Lung (tissue), 11 donors: ENCODE measurements at regions not wholly inside any gene's neighbourhood (a gene's known extent, or its start where the extent isn't known, plus 50 kb on each side); places are given as distances from the start of the nearest gene placed in this dataset.
"Not testable (repeated sequence)": the region's sequence is repeated elsewhere in the genome, so short reads cannot be mapped to it uniquely, and the experiment has no call there.

Experiments
- ATAC-seq: fragments of 200-7000 bp; cut with Tn5 transposase; one replicate; pipeline ENCODE4 v1.9.1; 2020; ENCODE audit warnings: moderate number of reproducible peaks; ENCODE audit not compliant: insufficient read depth, low FRiP score
- DNase-seq, 3 donors: peaks; one replicate each; pipeline ENCODE4 v3.0.0-alpha.2; 2013 to 2017
- H3K27ac ChIP-seq, 2 donors: one replicate each; pipeline ENCODE4 v1.5.1; 2013; ENCODE audit warnings: mild to moderate bottlenecking in 2 of 2, moderate library complexity in 2 of 2, control low read depth in 1 of 2, inconsistent platforms in 1 of 2, low read depth in 1 of 2, low read length in 1 of 2
- H3K27me3 ChIP-seq, 3 donors: one replicate each; pipeline ENCODE4 v1.5.1; 2013; ENCODE audit warnings: low read length in 2 of 3; ENCODE audit not compliant: control insufficient read depth in 3 of 3, insufficient read depth in 3 of 3
- H3K36me3 ChIP-seq, 4 donors: one replicate each; pipeline ENCODE4 v1.5.1; 2013; ENCODE audit warnings: low read length in 4 of 4, mild to moderate bottlenecking in 1 of 4, moderate library complexity in 1 of 4; ENCODE audit not compliant: control insufficient read depth in 4 of 4, insufficient read depth in 4 of 4
- H3K4me1 ChIP-seq, 5 donors: one replicate each; pipeline ENCODE4 v1.5.1; 2013; ENCODE audit warnings: low read length in 5 of 5, mild to moderate bottlenecking in 2 of 5, moderate library complexity in 1 of 5; ENCODE audit not compliant: control insufficient read depth in 5 of 5, insufficient read depth in 5 of 5
- H3K4me3 ChIP-seq: one replicate; pipeline ENCODE4 v1.5.1; 2013; ENCODE audit warnings: mild to moderate bottlenecking, control low read depth, moderate library complexity
- H3K9ac ChIP-seq, 2 donors: one replicate each; pipeline ENCODE4 v1.5.1; 2013; ENCODE audit warnings: low read length in 2 of 2, control low read depth in 1 of 2; ENCODE audit not compliant: insufficient read depth in 1 of 2
- H3K9me3 ChIP-seq, 4 donors: one replicate each; pipeline ENCODE4 v1.5.1; 2013; ENCODE audit warnings: low read length in 3 of 4, mild to moderate bottlenecking in 1 of 4, moderate library complexity in 1 of 4; ENCODE audit not compliant: control insufficient read depth in 4 of 4, insufficient read depth in 3 of 4
- WGBS, 2 donors: extraction: QIAGEN DNeasy Blood & Tissue Kit; methylation state at CpG; one replicate each; pipeline ENCODE4 v1.1.7; 2013; 5-methylcytosine and 5-hydroxymethylcytosine counted together
- TF ChIP-seq, protein P1 (sequence below): IDR thresholded peaks from 2 replicates; pipeline ENCODE4 v1.5.1; 2012; ENCODE audit warnings: mild to moderate bottlenecking; ENCODE audit errors: control extremely low read depth, extremely low read depth
- donor health status: control.
- donor health status: control.
- donor health status: Bipolar disorder and iron deficiency.
- donor health status: healthy.
- donor health status: DM: yes; HTN: yes; CAD: no.

DNA sequence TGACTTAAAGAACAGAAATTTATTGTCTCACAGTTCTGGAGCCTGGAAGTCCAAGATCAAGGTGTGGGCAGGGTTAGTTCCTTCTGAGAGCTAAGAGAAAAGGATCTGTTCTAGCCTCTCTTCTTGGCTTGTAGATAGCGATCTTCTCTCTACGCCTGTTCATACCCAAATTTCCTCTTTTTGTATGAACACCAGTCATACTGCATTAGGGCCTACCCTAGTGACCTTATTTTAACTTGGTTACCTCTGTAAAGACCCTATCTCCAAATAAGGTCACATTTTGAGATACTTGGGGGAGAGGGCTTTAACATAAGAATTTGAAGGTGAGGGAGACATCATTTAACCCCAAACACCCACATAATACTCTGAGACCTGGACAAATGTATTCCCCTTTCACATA is 55.6 kb upstream of the SPP1 start:
- H3K4me3 ChIP-seq = no peak overlapping the region
- no peak overlapping the region for H3K9ac ChIP-seq
- DNase-seq = no peak
- no peaks in the 10 kb centered on the region for H3K9me3 ChIP-seq
- TF ChIP-seq, protein P1, sequence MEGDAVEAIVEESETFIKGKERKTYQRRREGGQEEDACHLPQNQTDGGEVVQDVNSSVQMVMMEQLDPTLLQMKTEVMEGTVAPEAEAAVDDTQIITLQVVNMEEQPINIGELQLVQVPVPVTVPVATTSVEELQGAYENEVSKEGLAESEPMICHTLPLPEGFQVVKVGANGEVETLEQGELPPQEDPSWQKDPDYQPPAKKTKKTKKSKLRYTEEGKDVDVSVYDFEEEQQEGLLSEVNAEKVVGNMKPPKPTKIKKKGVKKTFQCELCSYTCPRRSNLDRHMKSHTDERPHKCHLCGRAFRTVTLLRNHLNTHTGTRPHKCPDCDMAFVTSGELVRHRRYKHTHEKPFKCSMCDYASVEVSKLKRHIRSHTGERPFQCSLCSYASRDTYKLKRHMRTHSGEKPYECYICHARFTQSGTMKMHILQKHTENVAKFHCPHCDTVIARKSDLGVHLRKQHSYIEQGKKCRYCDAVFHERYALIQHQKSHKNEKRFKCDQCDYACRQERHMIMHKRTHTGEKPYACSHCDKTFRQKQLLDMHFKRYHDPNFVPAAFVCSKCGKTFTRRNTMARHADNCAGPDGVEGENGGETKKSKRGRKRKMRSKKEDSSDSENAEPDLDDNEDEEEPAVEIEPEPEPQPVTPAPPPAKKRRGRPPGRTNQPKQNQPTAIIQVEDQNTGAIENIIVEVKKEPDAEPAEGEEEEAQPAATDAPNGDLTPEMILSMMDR = no peak
- H3K27me3 ChIP-seq = no peaks in the 10 kb centered on the region
- 45 to 80% methylated on average over 2 of the region's 2 CpGs for WGBS, 2 donors
- no peak overlapping the region for H3K27ac ChIP-seq
- no peak for ATAC-seq
- H3K36me3 ChIP-seq = no peaks in the 10 kb centered on the region
- no peaks in the 10 kb centered on the region for H3K4me1 ChIP-seq

DNA sequence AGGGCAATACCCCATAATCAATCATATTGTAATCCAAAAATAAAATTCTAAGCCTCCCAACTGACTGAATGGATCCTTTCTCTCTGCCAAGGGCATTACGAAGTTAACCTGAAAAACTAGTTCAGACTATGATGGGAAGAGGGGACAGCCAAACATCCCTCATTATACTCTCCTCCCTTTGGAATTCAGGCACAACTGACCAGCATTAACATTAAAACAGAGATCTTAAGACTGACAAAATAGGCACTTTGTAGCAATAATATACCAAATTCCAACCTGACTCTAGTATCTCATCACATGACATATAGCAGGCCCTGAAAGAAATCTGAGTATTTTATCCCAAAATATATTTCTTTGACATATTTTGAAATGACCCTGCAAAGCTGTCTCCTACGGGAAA is 55.0 kb upstream of the SPP1 start:
- DNase-seq (no peak), ATAC-seq (no peak)
- TF ChIP-seq, protein P1 = no peak
- no peaks in the 10 kb centered on the region for H3K27me3 ChIP-seq
- H3K4me1 ChIP-seq = no peaks in the 10 kb centered on the region
- H3K9me3 ChIP-seq = no peaks in the 10 kb centered on the region
- WGBS, 2 donors = 86 to 91% methylated on average over 2 of the region's 2 CpGs
- H3K4me3 ChIP-seq = no peak overlapping the region
- H3K9ac ChIP-seq = no peak overlapping the region
- H3K36me3 ChIP-seq = no peaks in the 10 kb centered on the region
- no peak overlapping the region for H3K27ac ChIP-seq

DNA sequence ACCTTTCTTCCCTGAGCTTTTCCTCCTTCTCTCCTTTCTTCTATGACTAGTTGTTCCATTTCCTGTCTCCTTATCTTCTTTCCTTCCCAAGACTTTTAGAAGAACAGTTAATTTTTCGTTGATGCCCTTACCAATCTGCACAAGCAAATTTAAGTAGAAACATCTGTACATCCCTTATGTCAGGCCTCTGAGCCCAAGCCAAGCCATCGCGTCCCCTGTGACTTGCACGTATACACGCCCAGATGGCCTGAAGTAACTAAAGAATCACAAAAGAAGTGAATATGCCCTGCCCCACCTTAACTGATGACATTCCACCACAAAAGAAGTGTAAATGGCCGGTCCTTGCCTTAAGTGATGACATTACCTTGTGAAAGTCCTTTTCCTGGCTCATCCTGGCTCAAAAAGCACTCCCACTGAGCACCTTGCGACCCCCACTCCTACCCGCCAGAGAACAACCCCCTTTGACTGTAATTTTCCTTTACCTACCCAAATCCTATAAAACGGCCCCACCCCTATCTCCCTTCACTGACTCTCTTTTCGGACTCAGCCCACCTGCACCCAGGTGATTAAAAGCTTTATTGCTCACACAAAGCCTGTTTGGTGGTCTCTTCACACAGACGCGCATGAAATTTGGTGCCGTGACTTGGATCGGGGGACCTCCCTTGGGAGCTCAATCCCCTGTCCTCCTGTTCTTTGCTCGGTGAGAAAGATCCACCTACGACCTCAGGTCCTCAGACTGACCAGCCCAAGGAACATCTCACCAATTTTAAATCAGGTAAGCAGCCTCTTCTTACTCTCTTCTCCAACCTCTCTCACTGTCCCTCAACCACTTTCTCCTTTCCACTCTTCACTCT is 53.7 kb upstream of the SPP1 start:
- not testable (repeated sequence) for DNase-seq, H3K4me3 ChIP-seq, H3K36me3 ChIP-seq, H3K9ac ChIP-seq, H3K9me3 ChIP-seq, ATAC-seq, H3K4me1 ChIP-seq, H3K27ac ChIP-seq, H3K27me3 ChIP-seq
- WGBS, 2 donors = 76 to 80% methylated on average over 11 to 14 of the region's 16 CpGs

DNA sequence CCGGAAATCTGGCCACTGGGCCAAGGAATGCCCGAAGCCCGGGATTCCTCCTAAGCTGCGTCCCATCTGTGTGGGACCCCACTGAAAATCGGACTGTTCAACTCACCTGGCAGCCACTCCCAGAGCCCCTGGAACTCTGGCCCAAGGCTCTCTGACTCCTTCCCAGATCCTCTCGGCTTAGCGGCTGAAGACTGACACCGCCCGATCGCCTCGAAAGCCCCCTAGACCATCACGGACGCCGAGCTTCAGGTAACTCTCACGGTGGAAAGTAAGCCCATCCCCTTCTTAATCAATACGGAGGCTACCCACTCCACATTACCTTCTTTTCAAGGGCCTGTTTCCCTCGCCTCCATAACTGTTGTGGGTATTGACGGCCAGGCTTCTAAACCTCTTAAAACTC is 51.4 kb upstream of the SPP1 start:
- not testable (repeated sequence) for ATAC-seq, H3K4me3 ChIP-seq, H3K27me3 ChIP-seq, H3K9ac ChIP-seq, H3K36me3 ChIP-seq, DNase-seq, H3K27ac ChIP-seq, H3K4me1 ChIP-seq, H3K9me3 ChIP-seq
- WGBS, 2 donors = 83 to 90% methylated on average over 16 to 17 of the region's 18 CpGs
